HUES6 (cell line): ENCODE measurements at regions not wholly inside any gene's neighbourhood (a gene's known extent, or its start where the extent isn't known, plus 50 kb on each side); places are given as distances from the start of the nearest gene placed in this dataset.
"Not testable (repeated sequence)": the region's sequence is repeated elsewhere in the genome, so short reads cannot be mapped to it uniquely, and the experiment has no call there.

Experiments
- H3K27ac ChIP-seq: 2 replicates; pipeline ENCODE4 v1.7.0; 2013; ENCODE audit warnings: low read depth, mild to moderate bottlenecking, low read length, inconsistent platforms
- H3K27me3 ChIP-seq: 2 replicates; pipeline ENCODE4 v1.6.1; 2013; ENCODE audit warnings: low read length; ENCODE audit not compliant: control insufficient read depth, insufficient read depth
- H3K36me3 ChIP-seq: 2 replicates; pipeline ENCODE4 v1.6.1; 2013; ENCODE audit warnings: low read length; ENCODE audit not compliant: control insufficient read depth, insufficient read depth
- H3K4me1 ChIP-seq: 2 replicates; pipeline ENCODE4 v1.6.1; 2013; ENCODE audit warnings: low read length; ENCODE audit not compliant: control insufficient read depth, insufficient read depth
- H3K4me3 ChIP-seq: 2 replicates; pipeline ENCODE4 v1.5.1; 2013; ENCODE audit warnings: low read depth, low read length
- H3K9ac ChIP-seq: one replicate; pipeline ENCODE4 v1.6.1; 2013; ENCODE audit warnings: mild to moderate bottlenecking, low read length
- H3K9me3 ChIP-seq: 2 replicates; pipeline ENCODE4 v1.6.1; 2013; ENCODE audit warnings: low read depth, low read length; ENCODE audit not compliant: control insufficient read depth, insufficient read depth

DNA sequence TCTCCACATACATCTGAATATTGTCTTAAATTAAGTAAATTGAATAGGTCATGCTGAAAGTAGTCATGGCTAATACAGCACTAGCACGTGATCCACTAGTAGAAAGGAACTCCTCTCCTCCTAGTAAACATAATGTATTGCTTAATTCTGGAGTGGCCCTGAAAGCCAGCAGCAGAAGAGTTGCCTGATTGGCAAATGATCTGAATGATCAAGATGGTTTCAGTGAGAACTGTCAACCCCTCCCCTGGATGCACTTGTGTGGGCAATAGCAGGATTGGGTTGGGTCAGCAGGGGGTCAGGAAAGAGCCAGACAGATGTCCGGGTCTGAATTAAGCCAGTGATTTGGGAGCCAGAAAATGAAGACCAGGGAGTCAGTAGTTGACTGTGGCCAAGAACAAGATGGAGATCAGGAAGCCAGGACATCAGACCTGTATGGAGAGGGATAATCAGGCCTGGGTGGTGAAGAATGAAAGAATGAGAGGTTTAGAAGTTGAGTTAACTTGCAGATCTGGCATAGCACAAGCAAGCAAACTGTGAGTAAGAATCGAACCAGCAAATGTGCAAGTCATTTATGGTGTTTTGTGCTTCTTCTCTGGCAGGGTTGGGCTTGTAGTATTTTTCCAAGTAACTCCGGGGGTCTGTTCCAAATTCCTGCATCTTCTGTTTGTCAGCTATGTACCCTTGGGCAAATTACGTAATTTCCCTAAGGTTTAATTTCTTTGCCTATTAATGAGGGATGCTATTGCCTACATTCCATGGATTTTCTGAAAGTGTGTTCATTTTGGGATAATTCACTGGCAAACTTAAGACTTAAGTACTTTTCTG is 304.9 kb downstream of the CD109 start:
- Histone ChIP-seq H3K9me3 (no peaks in the 10 kb centered on the region; the same call in 1 of the 2 replicates), H3K36me3 (no peaks in the 10 kb centered on the region), H3K4me1 (no peaks in the 10 kb centered on the region), H3K9ac (no peak overlapping the region), H3K4me3 (no peak overlapping the region), H3K27ac (no peak overlapping the region), H3K27me3 (no peaks in the 10 kb centered on the region)

DNA sequence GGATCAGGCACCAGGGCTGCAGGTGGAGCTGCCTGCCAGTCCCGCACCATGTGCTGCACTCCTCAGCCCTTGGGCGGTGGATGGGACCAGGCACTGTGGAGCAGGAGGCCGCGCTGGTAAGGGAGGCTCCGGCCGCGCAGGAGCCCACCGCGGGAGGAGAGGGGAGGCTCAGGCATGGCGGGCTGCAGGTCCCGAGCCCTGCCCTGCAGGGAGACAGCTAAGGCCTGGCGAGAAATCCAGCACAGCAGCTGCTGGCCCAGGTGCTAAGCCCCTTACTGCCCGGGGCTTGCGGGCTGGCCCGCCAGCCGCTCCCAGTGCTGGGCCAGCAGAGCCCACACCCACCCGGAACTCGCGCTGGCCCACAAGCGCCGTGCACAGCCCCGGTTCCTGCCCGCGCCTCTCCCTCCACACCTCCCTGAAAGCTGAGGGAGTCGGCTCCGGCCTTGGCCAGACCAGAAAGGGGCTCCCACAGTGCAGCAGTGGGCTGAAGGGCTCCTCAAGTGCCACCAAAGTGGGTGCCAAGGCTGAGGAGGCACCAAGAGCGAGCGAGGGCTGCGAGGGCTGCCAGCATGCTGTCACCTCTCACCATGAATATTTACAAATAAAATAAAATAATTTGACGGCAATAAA is 294.7 kb downstream of the CD109 start:
- not testable (repeated sequence) for H3K27ac ChIP-seq, H3K27me3 ChIP-seq, H3K4me1 ChIP-seq, H3K9me3 ChIP-seq, H3K9ac ChIP-seq, H3K36me3 ChIP-seq, H3K4me3 ChIP-seq

DNA sequence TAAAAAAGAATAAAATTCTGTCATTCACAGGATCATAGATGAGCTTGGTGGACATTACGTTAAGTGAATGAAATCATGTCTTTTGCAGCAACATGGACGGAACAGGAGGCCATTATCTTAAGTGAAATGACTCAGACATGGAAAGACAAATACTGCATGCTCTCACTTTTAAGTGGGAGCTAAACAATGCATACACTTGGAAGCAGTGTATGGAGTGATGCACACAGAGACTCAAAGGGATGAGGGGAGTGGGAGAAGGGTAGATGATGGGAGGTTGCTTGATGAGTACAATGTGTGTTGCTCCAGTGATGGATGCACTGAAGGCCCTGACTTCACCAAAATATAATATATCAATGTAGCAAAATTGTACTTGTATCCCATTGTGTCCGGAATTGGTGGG is 293.4 kb downstream of the CD109 start:
- no peaks in the 10 kb centered on the region for H3K27me3 ChIP-seq
- no peak overlapping the region for H3K9ac ChIP-seq
- no peaks in the 10 kb centered on the region for H3K4me1 ChIP-seq
- H3K36me3 ChIP-seq = no peaks in the 10 kb centered on the region
- H3K4me3 ChIP-seq = no peak overlapping the region
- no peak overlapping the region for H3K27ac ChIP-seq
- no peaks in the 10 kb centered on the region for H3K9me3 ChIP-seq

GRCh38 chr6:73985891-73986290 is 289.9 kb downstream of the CD109 start:
- Histone ChIP-seq H3K4me1 (no peaks in the 10 kb centered on the region), H3K27me3 (no peaks in the 10 kb centered on the region), H3K4me3 (no peak overlapping the region), H3K9me3 (no peaks in the 10 kb centered on the region), H3K36me3 (no peaks in the 10 kb centered on the region), H3K9ac (no peak overlapping the region), H3K27ac (no peak overlapping the region)

GRCh38 chr6:73984571-73985210 is 288.7 kb downstream of the CD109 start:
- Histone ChIP-seq H3K4me3 (no peak overlapping the region), H3K4me1 (no peaks in the 10 kb centered on the region), H3K9ac (no peak overlapping the region), H3K27me3 (no peaks in the 10 kb centered on the region), H3K36me3 (no peaks in the 10 kb centered on the region), H3K9me3 (no peaks in the 10 kb centered on the region), H3K27ac (no peak overlapping the region)

DNA sequence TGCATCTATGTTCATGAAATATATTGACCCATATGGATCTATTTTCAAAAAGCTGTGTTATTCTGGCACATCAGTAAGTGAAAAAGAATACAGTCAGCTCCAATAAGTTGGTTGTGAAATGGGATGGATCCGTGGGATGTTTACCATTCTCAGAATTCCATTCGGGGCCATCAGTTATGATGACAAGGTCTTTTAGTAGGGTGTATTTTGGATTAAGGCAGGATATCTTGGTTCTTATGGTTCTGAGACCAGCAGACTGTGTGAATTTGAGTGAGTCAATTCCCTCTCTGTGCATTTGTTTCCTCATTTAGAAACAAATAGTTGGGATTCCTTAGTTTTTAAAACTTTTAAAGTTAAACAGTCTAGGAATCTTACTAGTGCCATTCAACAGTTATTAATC is 287.4 kb downstream of the CD109 start:
- Histone ChIP-seq H3K36me3 (no peaks in the 10 kb centered on the region), H3K9ac (no peak overlapping the region), H3K27me3 (no peaks in the 10 kb centered on the region), H3K4me3 (no peak overlapping the region), H3K4me1 (no peaks in the 10 kb centered on the region), H3K9me3 (no peaks in the 10 kb centered on the region), H3K27ac (no peak overlapping the region)

DNA sequence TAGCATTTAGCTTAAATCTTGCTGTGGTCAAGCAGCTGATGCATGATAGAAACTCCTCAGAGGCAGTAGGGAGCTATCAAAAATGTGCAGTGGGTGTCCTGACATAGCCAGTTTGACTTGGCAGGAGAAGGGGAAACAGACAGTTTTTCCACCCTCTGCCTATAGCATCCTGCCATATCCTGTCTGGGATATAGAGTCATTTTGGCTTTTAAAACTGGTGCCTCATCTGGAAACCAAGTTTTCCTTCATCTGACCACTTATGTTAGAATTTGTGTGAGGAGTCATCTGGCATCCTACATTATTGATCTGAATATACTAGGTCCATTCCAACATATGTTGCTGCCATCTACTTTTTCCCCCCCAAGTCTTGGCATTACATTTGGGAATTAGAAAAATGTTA is 284.1 kb downstream of the CD109 start:
- H3K9me3 ChIP-seq = peaks cover 4% of the 10 kb centered on the region; the same call in 1 of the 2 replicates
- no peak overlapping the region for H3K9ac ChIP-seq
- H3K4me3 ChIP-seq = no peak overlapping the region
- H3K27me3 ChIP-seq = no peaks in the 10 kb centered on the region
- no peaks in the 10 kb centered on the region for H3K36me3 ChIP-seq
- H3K27ac ChIP-seq = no peak overlapping the region
- H3K4me1 ChIP-seq = no peaks in the 10 kb centered on the region

DNA sequence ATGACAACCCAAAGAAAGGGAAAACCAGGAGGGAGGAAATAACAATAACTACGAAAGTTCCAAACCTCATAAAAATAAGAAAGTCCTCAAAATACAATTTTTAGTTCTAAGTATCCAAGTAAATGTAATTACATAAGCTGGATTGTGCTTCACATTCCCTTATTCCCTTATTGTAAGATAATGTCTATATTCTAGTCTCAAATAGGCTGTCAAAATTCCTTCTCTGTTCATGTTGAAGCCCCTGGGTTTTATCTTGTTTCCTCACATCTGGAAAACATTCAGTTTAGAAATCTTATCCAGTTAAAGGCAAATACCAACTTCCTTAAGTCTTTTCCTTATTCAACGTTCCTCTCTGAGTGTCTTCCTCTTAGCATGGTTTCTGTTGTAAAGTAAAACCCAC is 282.3 kb downstream of the CD109 start:
- Histone ChIP-seq H3K27ac (no peak overlapping the region), H3K4me3 (no peak overlapping the region), H3K9me3 (peaks cover 4% of the 10 kb centered on the region; the same call in 1 of the 2 replicates), H3K36me3 (no peaks in the 10 kb centered on the region), H3K4me1 (no peaks in the 10 kb centered on the region), H3K27me3 (no peaks in the 10 kb centered on the region), H3K9ac (no peak overlapping the region)

DNA sequence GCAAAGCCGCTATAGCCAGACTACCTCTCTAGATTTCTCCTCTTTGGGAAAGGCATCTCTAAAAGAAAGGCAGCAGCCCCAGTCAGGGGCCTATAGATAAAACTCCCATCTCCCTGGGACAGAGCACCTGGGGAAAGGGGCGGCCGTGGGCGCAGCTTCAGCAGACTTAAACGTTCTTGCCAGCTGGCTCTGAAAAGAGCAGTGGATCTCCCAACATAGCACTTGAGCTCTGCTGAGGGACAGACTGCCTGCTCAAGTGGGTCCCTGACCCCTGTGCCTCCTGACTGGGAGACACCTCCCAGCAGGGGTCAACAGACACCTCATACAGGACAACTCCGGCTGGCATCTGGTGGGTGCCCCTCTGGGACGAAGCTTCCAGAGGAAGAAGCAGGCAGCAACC is 276.5 kb downstream of the CD109 start:
- not testable (repeated sequence) for H3K27me3 ChIP-seq, H3K4me1 ChIP-seq, H3K36me3 ChIP-seq, H3K9me3 ChIP-seq, H3K9ac ChIP-seq, H3K27ac ChIP-seq, H3K4me3 ChIP-seq

- H3K36me3 ChIP-seq = no peaks in the 10 kb centered on the region
- no peak overlapping the region for H3K4me3 ChIP-seq
- H3K27me3 ChIP-seq = no peaks in the 10 kb centered on the region
- no peak overlapping the region for H3K9ac ChIP-seq
- no peak overlapping the region for H3K27ac ChIP-seq
- H3K9me3 ChIP-seq = no peaks in the 10 kb centered on the region
- H3K4me1 ChIP-seq = no peaks in the 10 kb centered on the region
These were observed 274.3 kb downstream of the CD109 start for GRCh38 chr6:73969971-73970970.
